ENCODE measurements at regions not wholly inside any gene's neighbourhood (a gene's known extent, or its start where the extent isn't known, plus 50 kb on each side); places are given as distances from the start of the nearest gene placed in this dataset.

GRCh38 chr1:56389813-56390212 lies 189.6 kb downstream of the PLPP3 start:
- Mint-ChIP-seq H3K4me3 (no peak overlapping the region), H3K4me1 (no peaks in the 10 kb centered on the region), H3K27ac (no peak overlapping the region), H3K27me3 (ENCODE audit: low read depth in 3 of 3) (peaks cover 0 to 9% (median 3%) of the 10 kb centered on the region in 3 donors), H3K9me3 (peaks cover 0 to 1% (median 0%) of the 10 kb centered on the region in 7 donors), H3K36me3 (no peaks in the 10 kb centered on the region)
- H3K4me2 ChIP-seq (replicated peaks; ENCODE audit: extremely low read depth, low read length, poor library complexity, severe bottlenecking): no peak overlapping the region
- WGBS (ENCODE audit: insufficient coverage): no CpG with 5 or more reads among the region's 2 CpGs
- H3K9ac ChIP-seq (ENCODE audit: insufficient read depth, low read length, poor library complexity, severe bottlenecking): no peak overlapping the region
- H3K36me3 ChIP-seq (replicated peaks in 1 of 2; ENCODE audit: control insufficient read depth in 1 of 2, insufficient read depth in 2 of 2, low read length in 2 of 2): no peaks in the 10 kb centered on the region
- no peak for TF ChIP-seq CTCF (IDR thresholded peaks at IDR 0.05)
- DNase-seq: no peak
- H3K79me2 ChIP-seq (ENCODE audit: insufficient read depth, low read length): no peaks in the 10 kb centered on the region
- H3K27me3 ChIP-seq (ENCODE audit: control insufficient read depth in 2 of 2, insufficient read depth in 2 of 2, low read length in 2 of 2): no peaks in the 10 kb centered on the region
- H3K27ac ChIP-seq (ENCODE audit: low read depth in 1 of 2, low read length in 2 of 2): no peak overlapping the region
- H3K4me3 ChIP-seq (replicated peaks in 1 of 3; ENCODE audit: low read depth in 2 of 3, low read length in 3 of 3): no peak overlapping the region
- no peaks in the 10 kb centered on the region for H4K20me1 ChIP-seq (ENCODE audit: insufficient read depth, low read length)
- H2AFZ ChIP-seq (ENCODE audit: insufficient read depth, low read depth, low read length, poor library complexity, severe bottlenecking): no peak overlapping the region
- no peaks in the 10 kb centered on the region for H3K9me3 ChIP-seq (replicated peaks in 1 of 2; ENCODE audit: control insufficient read depth in 1 of 2, insufficient read depth in 1 of 2, low read length in 2 of 2)
- intact Hi-C loops (cut with micrococcal nuclease): no loop called here
- no peaks in the 10 kb centered on the region for H3K4me1 ChIP-seq (ENCODE audit: control insufficient read depth in 1 of 2, insufficient read depth in 2 of 2, low read length in 2 of 2)

DNA sequence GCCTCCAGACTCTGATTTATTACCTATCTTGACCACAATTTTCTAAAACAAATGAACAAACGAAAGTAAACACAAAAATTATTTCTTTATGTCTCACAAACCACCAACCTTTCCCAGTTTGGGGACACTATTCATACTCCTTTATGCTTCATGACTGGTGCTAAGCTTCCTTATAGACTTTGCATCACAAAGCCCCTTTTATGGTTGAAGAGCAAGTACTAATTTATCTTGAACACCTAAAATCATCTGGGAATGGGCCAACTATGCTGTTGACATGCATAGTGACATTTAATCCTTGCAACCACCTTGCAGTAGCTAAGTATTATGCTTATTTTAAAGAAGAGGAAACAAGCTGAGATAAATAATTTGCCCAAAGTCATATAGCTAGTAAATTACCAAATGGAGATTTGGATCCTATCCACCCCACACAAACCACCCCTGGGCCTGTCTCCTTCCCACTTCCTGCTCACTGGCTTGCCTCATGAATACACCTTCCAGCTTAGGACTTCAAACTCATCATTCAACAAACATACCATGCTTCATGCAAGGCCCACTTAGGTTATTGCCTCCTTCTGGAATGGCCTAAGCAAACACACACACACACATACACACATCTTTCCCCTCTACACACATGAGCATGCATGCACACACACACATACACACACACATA lies 192.2 kb downstream of the PLPP3 start:
- H3K36me3 Mint-ChIP-seq: no peaks in the 10 kb centered on the region
- no peak overlapping the region for H3K4me2 ChIP-seq (replicated peaks; ENCODE audit: extremely low read depth, low read length, poor library complexity, severe bottlenecking)
- WGBS (ENCODE audit: insufficient coverage): 0% methylated on average over 1 of the region's 1 CpG

More for the DNA sequence above, 192.2 kb downstream of the PLPP3 start:
- intact Hi-C loops (cut with micrococcal nuclease): no loop called here
- Histone ChIP-seq H3K9ac (ENCODE audit: insufficient read depth, low read length, poor library complexity, severe bottlenecking) (no peak overlapping the region), H3K9me3 (replicated peaks in 1 of 2; ENCODE audit: control insufficient read depth in 1 of 2, insufficient read depth in 1 of 2, low read length in 2 of 2) (no peaks in the 10 kb centered on the region), H3K36me3 (replicated peaks in 1 of 2; ENCODE audit: control insufficient read depth in 1 of 2, insufficient read depth in 2 of 2, low read length in 2 of 2) (no peaks in the 10 kb centered on the region), H3K4me3 (replicated peaks in 1 of 3; ENCODE audit: low read depth in 2 of 3, low read length in 3 of 3) (no peak overlapping the region), H3K4me1 (ENCODE audit: control insufficient read depth in 1 of 2, insufficient read depth in 2 of 2, low read length in 2 of 2) (no peaks in the 10 kb centered on the region), H3K27ac (ENCODE audit: low read depth in 1 of 2, low read length in 2 of 2) (no peak overlapping the region), H3K27me3 (ENCODE audit: control insufficient read depth in 2 of 2, insufficient read depth in 2 of 2, low read length in 2 of 2) (no peaks in the 10 kb centered on the region), H2AFZ (ENCODE audit: insufficient read depth, low read depth, low read length, poor library complexity, severe bottlenecking) (no peak overlapping the region), H4K20me1 (ENCODE audit: insufficient read depth, low read length) (no peaks in the 10 kb centered on the region), H3K79me2 (ENCODE audit: insufficient read depth, low read length) (no peaks in the 10 kb centered on the region)
- Mint-ChIP-seq H3K9me3 (peaks cover 0 to 2% (median 0%) of the 10 kb centered on the region in 7 donors), H3K4me3 (no peak overlapping the region), H3K27me3 (ENCODE audit: low read depth in 3 of 3) (peaks cover 0 to 2% (median 0%) of the 10 kb centered on the region in 3 donors), H3K4me1 (no peaks in the 10 kb centered on the region), H3K27ac (no peak overlapping the region)
- no peak for TF ChIP-seq CTCF (IDR thresholded peaks at IDR 0.05)
- no peak for DNase-seq

Measured in CD14-positive monocyte (primary cell).